Gastroesophageal sphincter (tissue), 4 donors: ENCODE measurements at regions not wholly inside any gene's neighbourhood (a gene's known extent, or its start where the extent isn't known, plus 50 kb on each side); places are given as distances from the start of the nearest gene placed in this dataset.

Experiments
- ATAC-seq: fragments of 150-250 bp; one replicate; pipeline ENCODE4 v1.9.1; 2016; ENCODE audit warnings: mild to moderate bottlenecking, moderate library complexity
- H3K27ac ChIP-seq, 4 donors: fragments of 200-600 bp; sonication (generic) in 3 of 4; 1 replicate in 3 of 4; 2 replicates in 1 of 4; pipeline ENCODE4 v1.5.1; 2016 to 2019
- H3K27me3 ChIP-seq: fragments of 200-600 bp; sonication (generic); one replicate; pipeline ENCODE4 v1.5.1; 2019
- H3K36me3 ChIP-seq, 2 donors: fragments of 200-600 bp; sonication (generic); one replicate each; pipeline ENCODE4 v1.5.1; 2019; ENCODE audit warnings: control low read depth in 1 of 2
- H3K4me1 ChIP-seq, 3 donors: fragments of 200-600 bp; sonication (generic); 1 replicate in 2 of 3; 2 replicates in 1 of 3; pipeline ENCODE4 v1.5.1; 2016 to 2019; ENCODE audit warnings: control low read depth in 2 of 3
- H3K4me3 ChIP-seq, 2 donors: fragments of 200-600 bp; sonication (generic); one replicate each; pipeline ENCODE4 v1.5.1; 2019; ENCODE audit warnings: mild to moderate bottlenecking in 1 of 2, moderate library complexity in 1 of 2
- H3K9me3 ChIP-seq, 3 donors: fragments of 200-600 bp; sonication (generic); one replicate each; pipeline ENCODE4 v1.5.1; 2017 to 2019; ENCODE audit warnings: control low read depth in 2 of 3
- EP300 ChIP-seq: sonication (generic); formaldehyde crosslinking; IDR thresholded peaks from one replicate; pipeline ENCODE4 v1.6.1; 2017; ENCODE audit warnings: antibody characterized with exemption, mild to moderate bottlenecking
- POLR2A ChIP-seq, 2 donors: fragments of 450-650 bp; IDR thresholded peaks; one replicate each; pipeline ENCODE4 v1.6.1; 2017; ENCODE audit warnings: antibody characterized with exemption in 2 of 2, mild to moderate bottlenecking in 2 of 2, moderate library complexity in 1 of 2
- POLR2AphosphoS5 ChIP-seq: sonication (generic); formaldehyde crosslinking; IDR thresholded peaks from one replicate; pipeline ENCODE4 v1.6.1; 2017; ENCODE audit warnings: antibody characterized with exemption
- WGBS, 2 donors: methylation state at CpG; one replicate each; pipeline ENCODE4 v1.1.5; 2018; ENCODE audit warnings: low coverage in 1 of 2; 5-methylcytosine and 5-hydroxymethylcytosine counted together
- TF ChIP-seq, protein P1 (sequence below), 4 experiments: fragments of 200-600 bp in 2 of 4; fragments of 450-650 bp in 2 of 4; sonication (generic) in 1 of 4; IDR thresholded peaks; one replicate each; pipeline ENCODE4 v1.5.1; 2017 to 2019; ENCODE audit warnings: antibody characterized with exemption in 4 of 4, mild to moderate bottlenecking in 2 of 4, moderate library complexity in 2 of 4

DNA sequence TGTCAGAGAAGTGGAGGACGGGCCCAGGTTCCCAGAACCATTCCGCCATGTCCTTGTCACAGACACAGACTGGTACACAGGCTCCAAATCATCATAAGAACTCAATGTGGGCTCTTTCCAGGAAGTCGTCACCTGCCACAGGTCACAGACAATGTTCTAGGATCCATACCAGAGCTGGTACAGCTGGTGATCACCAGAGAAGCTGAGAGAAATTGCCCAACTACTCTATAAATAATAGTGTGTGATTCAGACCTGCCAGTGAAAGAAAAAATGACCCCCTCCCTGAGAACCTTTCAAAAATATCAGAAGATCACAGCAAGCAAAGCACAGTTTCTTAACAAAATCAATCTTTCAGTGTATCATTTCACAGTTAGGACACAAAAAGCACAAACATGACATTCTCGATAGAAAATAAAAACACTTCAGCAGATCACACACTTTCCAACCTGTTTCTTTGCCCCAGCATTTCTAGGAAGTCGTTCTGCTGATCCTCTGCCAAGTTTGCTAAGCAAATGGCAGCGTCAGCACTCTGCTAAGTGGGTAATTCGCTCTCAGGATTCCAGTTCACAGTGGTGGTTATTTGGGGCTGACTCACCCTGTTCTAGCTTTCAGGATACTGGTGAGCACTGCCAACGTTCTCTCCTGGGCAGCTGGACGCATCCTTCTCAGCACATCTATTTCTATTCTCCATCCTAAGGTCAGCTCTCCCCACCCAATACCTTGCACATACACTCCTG lies 223.3 kb upstream of the SFSWAP start:
- Histone ChIP-seq H3K4me3 (no peak overlapping the region), H3K4me1 (no peaks in the 10 kb centered on the region), H3K27ac (no peak overlapping the region), H3K36me3 (no peaks in the 10 kb centered on the region), H3K27me3 (peaks cover 5% of the 10 kb centered on the region), H3K9me3 (no peaks in the 10 kb centered on the region)
- TF ChIP-seq EP300, result no peak
- TF ChIP-seq POLR2AphosphoS5, result peak; percentile 23
- no peak for TF ChIP-seq POLR2A (IDR thresholded peaks at IDR 0.05)
- peak; percentile 54 for ATAC-seq
- 19 to 35% methylated on average over 7 of the region's 9 CpGs for WGBS, 2 donors

DNA sequence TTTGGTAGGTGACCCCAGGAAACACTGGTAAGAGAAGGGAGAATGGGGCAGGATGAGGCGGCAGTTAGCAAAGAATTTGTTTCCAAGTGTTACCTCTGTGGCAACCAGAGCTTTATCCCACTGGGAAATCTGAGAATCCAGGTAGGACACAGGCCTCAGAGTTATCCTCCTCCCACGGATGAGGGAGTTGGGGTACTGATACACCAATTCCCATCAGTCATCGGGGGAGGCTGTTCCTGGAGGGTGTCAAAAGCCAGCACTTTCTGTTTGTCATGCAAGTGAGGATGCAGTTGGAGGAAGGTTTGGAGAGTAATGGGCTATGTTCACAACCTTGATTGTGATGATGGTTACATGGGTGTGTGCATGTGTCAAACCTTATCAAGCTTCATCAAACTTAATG lies 221.2 kb upstream of the SFSWAP start:
- no peak overlapping the region for H3K27ac ChIP-seq
- 100% methylated on average over 1 of the region's 3 CpGs; no CpG with 5 or more reads in 1 of the 2 donors for WGBS, 2 donors

DNA sequence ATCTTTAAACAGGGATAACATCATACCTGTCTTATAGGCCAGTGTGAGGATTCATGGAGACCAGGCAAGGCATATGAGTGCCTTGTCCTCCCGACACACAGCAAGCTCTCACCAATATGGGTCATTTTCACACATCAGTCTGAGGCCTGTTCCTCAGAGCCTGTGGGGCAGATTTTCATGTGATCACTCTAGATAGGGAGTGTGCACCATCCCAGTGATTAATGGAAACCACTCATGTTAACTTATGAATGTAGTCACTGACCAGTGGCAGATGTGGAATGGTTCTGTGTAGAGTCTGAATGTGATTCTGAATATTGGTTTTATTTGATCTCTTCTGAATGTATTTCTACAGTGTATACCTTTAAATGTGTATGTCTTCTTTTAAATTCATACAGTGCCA lies 219.7 kb upstream of the SFSWAP start:
- no peaks in the 10 kb centered on the region for H3K4me1 ChIP-seq
- no peak overlapping the region for H3K27ac ChIP-seq
- no peaks in the 10 kb centered on the region for H3K9me3 ChIP-seq
- H3K36me3 ChIP-seq, result no peaks in the 10 kb centered on the region
- 80% methylated on average over 1 of the region's 1 CpG; no CpG with 5 or more reads in 1 of the 2 donors for WGBS, 2 donors
- H3K4me3 ChIP-seq, result no peak overlapping the region
- H3K27me3 ChIP-seq, result peaks cover 25% of the 10 kb centered on the region
- no peak for ATAC-seq
- TF ChIP-seq, protein P1, sequence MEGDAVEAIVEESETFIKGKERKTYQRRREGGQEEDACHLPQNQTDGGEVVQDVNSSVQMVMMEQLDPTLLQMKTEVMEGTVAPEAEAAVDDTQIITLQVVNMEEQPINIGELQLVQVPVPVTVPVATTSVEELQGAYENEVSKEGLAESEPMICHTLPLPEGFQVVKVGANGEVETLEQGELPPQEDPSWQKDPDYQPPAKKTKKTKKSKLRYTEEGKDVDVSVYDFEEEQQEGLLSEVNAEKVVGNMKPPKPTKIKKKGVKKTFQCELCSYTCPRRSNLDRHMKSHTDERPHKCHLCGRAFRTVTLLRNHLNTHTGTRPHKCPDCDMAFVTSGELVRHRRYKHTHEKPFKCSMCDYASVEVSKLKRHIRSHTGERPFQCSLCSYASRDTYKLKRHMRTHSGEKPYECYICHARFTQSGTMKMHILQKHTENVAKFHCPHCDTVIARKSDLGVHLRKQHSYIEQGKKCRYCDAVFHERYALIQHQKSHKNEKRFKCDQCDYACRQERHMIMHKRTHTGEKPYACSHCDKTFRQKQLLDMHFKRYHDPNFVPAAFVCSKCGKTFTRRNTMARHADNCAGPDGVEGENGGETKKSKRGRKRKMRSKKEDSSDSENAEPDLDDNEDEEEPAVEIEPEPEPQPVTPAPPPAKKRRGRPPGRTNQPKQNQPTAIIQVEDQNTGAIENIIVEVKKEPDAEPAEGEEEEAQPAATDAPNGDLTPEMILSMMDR (IDR thresholded peaks at IDR 0.05), result no peak
- TF ChIP-seq EP300 (no peak), POLR2A (IDR thresholded peaks at IDR 0.05) (no peak), POLR2AphosphoS5 (no peak)

More for the DNA sequence above, 221.2 kb upstream of the SFSWAP start:
- ATAC-seq, result no peak
- Histone ChIP-seq H3K9me3 (no peaks in the 10 kb centered on the region), H3K27me3 (peaks cover 16% of the 10 kb centered on the region), H3K4me3 (no peak overlapping the region), H3K4me1 (no peaks in the 10 kb centered on the region), H3K36me3 (no peaks in the 10 kb centered on the region)
- TF ChIP-seq POLR2AphosphoS5 (no peak), EP300 (no peak), POLR2A (IDR thresholded peaks at IDR 0.05) (no peak)
- TF ChIP-seq, protein P1 (IDR thresholded peaks at IDR 0.05), result no peak

DNA sequence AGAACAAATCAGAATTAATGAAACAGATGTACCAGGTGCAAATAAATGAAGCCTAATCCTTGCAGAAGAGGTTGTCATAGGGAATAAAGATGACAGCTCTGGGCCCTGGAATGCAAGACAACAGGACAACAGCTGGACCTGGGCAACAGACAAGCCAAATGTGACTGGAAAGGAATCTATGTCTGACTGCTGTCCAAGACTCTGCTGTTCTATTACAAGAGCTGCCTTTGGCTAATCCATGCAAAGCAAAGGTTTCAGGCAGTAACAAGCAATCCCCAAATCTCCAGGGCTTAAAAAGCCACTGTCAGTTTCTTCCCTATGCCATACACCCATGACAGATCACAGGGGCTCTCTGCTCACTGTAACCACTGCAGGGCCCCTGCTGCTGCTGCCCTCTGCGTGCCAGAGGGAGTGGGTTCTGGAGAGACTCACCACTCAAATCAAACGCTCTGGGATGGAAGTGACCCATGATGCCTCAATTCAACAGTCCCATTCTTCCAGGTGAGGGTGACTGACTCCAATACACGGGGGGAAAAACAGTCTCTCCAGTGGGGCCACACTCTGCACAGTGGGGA lies 218.9 kb upstream of the SFSWAP start:
- ATAC-seq, result peak; percentile 44
- no CpG with 5 or more reads among the region's 3 CpGs for WGBS, 2 donors

DNA sequence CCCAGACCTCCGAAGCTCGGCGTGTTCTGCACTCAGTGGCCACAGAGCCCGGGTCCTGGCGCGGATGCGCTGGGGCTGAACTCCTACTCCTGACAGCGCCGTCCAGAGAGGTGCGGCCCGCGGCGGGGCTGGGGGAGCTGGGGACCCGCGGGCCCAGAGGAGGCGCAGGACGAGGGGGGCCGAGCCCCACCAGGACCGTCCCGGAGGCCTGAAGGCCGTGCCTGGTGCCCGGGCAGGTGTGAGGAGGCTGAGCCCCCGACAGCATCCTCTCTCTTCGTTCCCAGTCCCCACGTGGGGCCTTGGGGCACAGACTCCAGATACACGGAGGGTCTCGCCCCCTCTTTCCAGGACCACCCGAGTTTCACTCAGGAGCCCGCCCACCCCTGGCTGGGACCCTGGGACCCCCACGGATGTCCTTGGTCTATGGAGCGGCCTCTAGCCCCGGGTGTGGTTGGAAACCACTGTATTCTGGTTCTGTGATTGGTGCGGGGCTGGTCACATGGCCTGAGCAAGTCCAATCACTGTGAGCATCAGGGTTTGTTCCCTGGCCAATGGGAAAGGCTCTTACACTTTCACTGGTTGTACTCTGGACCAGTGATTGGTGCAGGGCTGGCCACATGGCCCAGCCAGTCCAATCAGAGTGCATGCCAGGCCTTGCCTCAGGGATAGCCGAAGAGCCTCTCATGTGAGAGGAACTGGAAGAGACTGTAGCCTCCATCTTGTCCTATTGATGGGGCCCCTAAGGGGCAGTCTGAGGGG lies 217.6 kb upstream of the SFSWAP start:
- Histone ChIP-seq H3K9me3 (no peaks in the 10 kb centered on the region), H3K36me3 (no peaks in the 10 kb centered on the region), H3K4me3 (no peak overlapping the region), H3K27me3 (peaks cover 25% of the 10 kb centered on the region), H3K4me1 (no peaks in the 10 kb centered on the region), H3K27ac (no peak overlapping the region)
- WGBS, 2 donors, result 82% methylated on average over 2 of the region's 34 CpGs; no CpG with 5 or more reads in 1 of the 2 donors
- TF ChIP-seq, protein P1 (IDR thresholded peaks at IDR 0.05), result no peak
- no peak for TF ChIP-seq EP300
- TF ChIP-seq POLR2A (IDR thresholded peaks at IDR 0.05), result no peak
- no peak for TF ChIP-seq POLR2AphosphoS5
- ATAC-seq, result no peak

More for the DNA sequence above, 218.9 kb upstream of the SFSWAP start:
- TF ChIP-seq POLR2AphosphoS5 (no peak), EP300 (no peak), POLR2A (IDR thresholded peaks at IDR 0.05) (no peak)
- TF ChIP-seq, protein P1 (IDR thresholded peaks at IDR 0.05), result no peak
- Histone ChIP-seq H3K36me3 (no peaks in the 10 kb centered on the region), H3K27ac (no peak overlapping the region), H3K27me3 (peaks cover 25% of the 10 kb centered on the region), H3K9me3 (no peaks in the 10 kb centered on the region), H3K4me3 (no peak overlapping the region), H3K4me1 (no peaks in the 10 kb centered on the region)
